ENCODE measurements at regions not wholly inside any gene's neighbourhood (a gene's known extent, or its start where the extent isn't known, plus 50 kb on each side); places are given as distances from the start of the nearest gene placed in this dataset.
"Not testable (repeated sequence)": the region's sequence is repeated elsewhere in the genome, so short reads cannot be mapped to it uniquely, and the experiment has no call there.

DNA sequence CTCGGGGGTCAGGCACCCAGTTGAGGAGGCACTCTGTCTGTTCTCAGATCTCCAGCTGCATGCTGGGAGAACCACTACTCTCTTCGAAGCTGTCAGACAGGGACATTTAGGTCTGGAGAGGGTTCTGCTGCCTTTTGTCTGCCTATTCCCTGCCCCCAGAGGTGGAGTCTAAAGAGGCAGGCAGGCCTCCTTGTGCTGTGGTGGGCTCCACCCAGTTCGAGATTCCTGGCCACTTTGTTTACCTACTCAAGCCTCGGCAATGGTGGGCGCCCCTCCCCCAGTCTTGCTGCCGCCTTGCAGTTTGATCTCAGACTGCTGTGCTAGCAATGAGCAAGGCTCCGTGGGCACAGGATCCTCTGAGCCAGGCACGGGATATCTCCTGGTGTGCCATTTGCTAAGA is 171.1 kb upstream of the C1GALT1 start:
- not testable (repeated sequence) for TF ChIP-seq CTCF, POLR2A (IDR thresholded peaks at IDR 0.05)

Measured in right lobe of liver (tissue), 4 donors.